Bronchial epithelial cell (primary cell): ENCODE measurements at regions not wholly inside any gene's neighbourhood (a gene's known extent, or its start where the extent isn't known, plus 50 kb on each side); places are given as distances from the start of the nearest gene placed in this dataset.

Experiments
- DNase-seq: peaks from one replicate; pipeline ENCODE4 v3.0.0-alpha.2; 2010; ENCODE audit warnings: low read depth
- FAIRE-seq: peaks from 2 replicates; lab custom pipeline; 2011; peaks lifted over from hg19 to GRCh38; lab: Jason Lieb, UNC
- H3K27me3 ChIP-seq: 2 replicates; pipeline ENCODE4 v1.5.1; 2011; ENCODE audit warnings: low read length; ENCODE audit not compliant: control insufficient read depth, insufficient read depth
- H3K36me3 ChIP-seq: 2 replicates; pipeline ENCODE4 v1.5.1; 2011; ENCODE audit warnings: low read length; ENCODE audit not compliant: control insufficient read depth, insufficient read depth
- H3K4me3 ChIP-seq: 2 replicates; pipeline ENCODE4 v1.5.1; 2011; ENCODE audit warnings: mild to moderate bottlenecking, low read depth, low read length, control low read depth
- TF ChIP-seq, protein P1 (sequence below): IDR thresholded peaks from 2 replicates; pipeline ENCODE4 v1.5.1; 2011; ENCODE audit warnings: mild to moderate bottlenecking, moderate library complexity, low read length, control low read depth, inconsistent platforms; ENCODE audit not compliant: insufficient read depth, severe bottlenecking

DNA sequence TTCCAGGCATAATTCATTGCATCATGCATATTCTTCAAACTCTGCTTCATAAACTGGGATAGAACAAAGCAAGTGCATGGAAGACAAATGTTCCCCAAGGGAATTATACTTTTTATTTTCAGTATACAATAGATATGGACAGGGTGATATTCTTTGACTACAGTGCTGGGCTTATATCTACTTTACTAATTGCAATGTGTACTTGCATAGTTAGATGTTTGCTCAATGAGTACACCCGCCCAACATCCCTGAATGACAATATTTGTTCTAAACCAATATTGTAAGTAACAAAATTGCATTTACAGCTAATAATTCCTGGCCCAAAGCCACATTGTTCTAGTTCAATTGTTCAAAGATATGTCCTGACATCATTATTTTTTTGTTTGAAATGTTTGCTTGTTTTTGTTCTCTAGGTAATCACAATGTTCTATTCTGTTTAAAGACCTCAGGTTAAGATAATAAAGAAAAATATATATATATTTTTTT lies 171.4 kb downstream of the PTN start:
- no peak for DNase-seq
- H3K36me3 ChIP-seq = no peaks in the 10 kb centered on the region
- no peak overlapping the region for H3K4me3 ChIP-seq
- TF ChIP-seq, protein P1, sequence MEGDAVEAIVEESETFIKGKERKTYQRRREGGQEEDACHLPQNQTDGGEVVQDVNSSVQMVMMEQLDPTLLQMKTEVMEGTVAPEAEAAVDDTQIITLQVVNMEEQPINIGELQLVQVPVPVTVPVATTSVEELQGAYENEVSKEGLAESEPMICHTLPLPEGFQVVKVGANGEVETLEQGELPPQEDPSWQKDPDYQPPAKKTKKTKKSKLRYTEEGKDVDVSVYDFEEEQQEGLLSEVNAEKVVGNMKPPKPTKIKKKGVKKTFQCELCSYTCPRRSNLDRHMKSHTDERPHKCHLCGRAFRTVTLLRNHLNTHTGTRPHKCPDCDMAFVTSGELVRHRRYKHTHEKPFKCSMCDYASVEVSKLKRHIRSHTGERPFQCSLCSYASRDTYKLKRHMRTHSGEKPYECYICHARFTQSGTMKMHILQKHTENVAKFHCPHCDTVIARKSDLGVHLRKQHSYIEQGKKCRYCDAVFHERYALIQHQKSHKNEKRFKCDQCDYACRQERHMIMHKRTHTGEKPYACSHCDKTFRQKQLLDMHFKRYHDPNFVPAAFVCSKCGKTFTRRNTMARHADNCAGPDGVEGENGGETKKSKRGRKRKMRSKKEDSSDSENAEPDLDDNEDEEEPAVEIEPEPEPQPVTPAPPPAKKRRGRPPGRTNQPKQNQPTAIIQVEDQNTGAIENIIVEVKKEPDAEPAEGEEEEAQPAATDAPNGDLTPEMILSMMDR = no peak
- FAIRE-seq = no peak
- H3K27me3 ChIP-seq = no peaks in the 10 kb centered on the region

DNA sequence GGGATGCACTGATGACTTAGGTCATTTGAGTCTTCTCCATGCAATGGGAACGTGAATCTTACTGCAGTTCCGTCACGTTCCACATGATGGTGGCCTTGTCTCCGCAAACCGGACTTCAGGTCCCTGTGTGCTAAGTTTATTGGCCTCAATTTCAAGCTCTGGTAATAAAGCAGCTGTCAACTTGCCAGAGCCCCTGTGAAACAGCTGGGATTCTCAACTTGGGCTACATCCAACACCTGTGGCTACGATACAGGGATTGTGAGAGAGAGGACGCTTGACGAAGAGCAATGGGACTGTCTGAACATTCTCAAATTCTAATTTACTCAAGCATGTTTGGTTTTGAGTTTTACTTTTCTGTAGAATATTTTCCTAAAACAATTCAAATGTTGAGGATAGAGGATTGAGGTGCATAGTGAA lies 174.2 kb downstream of the PTN start:
- FAIRE-seq (peak; percentile 50), DNase-seq (peak; percentile 69)
- no peaks in the 10 kb centered on the region for H3K27me3 ChIP-seq
- H3K4me3 ChIP-seq = no peak overlapping the region
- H3K36me3 ChIP-seq = no peaks in the 10 kb centered on the region
- TF ChIP-seq, protein P1 = peak; percentile 79

DNA sequence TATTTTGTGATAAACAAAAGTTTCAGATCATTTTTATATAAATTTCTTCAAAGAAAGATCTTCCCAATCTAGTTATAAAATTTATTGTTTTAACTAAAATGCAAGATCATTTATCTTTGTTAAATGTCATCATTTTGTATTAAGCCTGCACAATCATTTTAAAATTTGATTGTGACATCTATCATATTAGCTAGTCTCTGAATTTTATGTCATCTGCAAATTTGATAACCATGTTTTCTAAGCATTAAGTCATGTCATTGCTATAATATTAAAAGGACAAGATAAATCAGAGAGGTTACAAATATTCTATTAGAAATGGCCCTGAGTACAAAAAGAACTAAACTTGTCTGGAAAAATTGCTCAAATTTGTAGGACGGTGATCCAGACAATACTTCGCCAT lies 175.9 kb downstream of the PTN start:
- TF ChIP-seq, protein P1 = no peak
- DNase-seq = no peak
- FAIRE-seq = no peak
- no peaks in the 10 kb centered on the region for H3K27me3 ChIP-seq
- no peak overlapping the region for H3K4me3 ChIP-seq
- no peaks in the 10 kb centered on the region for H3K36me3 ChIP-seq

DNA sequence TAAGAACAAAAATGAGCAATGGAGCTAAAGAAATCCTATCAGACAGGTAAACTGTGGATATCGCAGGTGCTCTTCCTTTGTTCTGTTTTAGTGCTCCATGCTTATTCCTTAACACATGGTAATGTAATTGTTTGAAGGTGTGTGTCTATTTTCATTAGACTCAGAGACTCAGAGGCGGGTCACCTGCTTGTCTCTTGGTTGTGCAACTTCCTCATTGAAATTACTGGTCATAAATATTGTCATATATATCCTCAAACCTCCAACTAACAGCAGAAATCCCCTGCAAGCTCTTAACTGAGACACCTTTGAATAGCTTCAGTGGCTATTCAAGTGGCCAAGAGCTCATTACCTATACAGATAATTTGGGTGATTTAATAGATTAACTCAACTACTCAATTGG lies 177.2 kb downstream of the PTN start:
- Histone ChIP-seq H3K4me3 (no peak overlapping the region), H3K27me3 (no peaks in the 10 kb centered on the region), H3K36me3 (no peaks in the 10 kb centered on the region)
- TF ChIP-seq, protein P1 = no peak
- FAIRE-seq (no peak), DNase-seq (no peak)

DNA sequence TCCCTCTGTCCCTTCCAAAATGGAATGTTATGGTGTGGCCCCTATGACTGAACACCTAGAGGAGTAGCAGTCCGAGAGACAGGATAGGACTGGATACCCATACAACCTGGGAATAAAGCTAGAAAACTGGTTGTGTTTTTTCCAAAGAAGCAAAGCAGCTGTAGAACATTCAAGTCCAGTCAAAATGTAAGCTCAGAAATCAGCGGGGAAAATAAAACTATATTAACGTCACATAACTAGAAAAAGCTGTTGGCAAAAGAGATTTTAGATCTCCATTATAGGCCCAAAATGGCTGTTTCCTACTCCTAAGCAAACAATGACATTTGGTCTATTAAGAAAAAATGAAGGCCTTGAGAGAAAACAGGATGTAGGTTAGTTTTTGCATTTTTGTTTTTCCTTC lies 177.7 kb downstream of the PTN start:
- FAIRE-seq (no peak), DNase-seq (no peak)
- no peak overlapping the region for H3K4me3 ChIP-seq
- TF ChIP-seq, protein P1 = no peak
- no peaks in the 10 kb centered on the region for H3K36me3 ChIP-seq
- H3K27me3 ChIP-seq = no peaks in the 10 kb centered on the region

DNA sequence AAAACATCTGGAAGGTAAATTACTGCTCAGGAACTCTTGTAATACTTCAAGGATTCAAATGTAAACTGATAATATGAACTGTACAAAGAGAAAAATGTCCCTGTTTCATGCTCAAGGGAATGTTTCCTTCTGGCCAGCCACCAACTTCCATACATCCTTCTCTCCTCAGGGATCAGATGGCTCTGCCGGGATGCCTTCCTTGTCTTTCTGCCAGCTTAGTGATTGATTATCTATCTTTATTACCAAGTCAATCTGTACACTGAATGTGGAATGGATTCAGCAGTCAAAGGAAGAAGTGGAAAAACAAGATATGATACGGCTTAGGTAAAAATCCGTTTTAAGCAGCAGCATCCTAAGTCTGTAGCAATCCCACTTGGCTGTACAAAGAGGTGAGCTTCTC lies 178.3 kb downstream of the PTN start:
- no peak overlapping the region for H3K4me3 ChIP-seq
- H3K36me3 ChIP-seq = no peaks in the 10 kb centered on the region
- no peaks in the 10 kb centered on the region for H3K27me3 ChIP-seq
- DNase-seq = no peak
- no peak for FAIRE-seq
- TF ChIP-seq, protein P1 = no peak
